Activated CD4-positive, alpha-beta T cell treated with anti-CD3 and anti-CD28 coated beads, Interleukin-2, Interleukin-6, amounts not matched to agents 100 ng/mL and 50 ng/mL, durations not matched to agents 16 hours and 8 hours (primary cell): ENCODE measurements at regions not wholly inside any gene's neighbourhood (a gene's known extent, or its start where the extent isn't known, plus 50 kb on each side); places are given as distances from the start of the nearest gene placed in this dataset.

ENCODE experiments used
- DNase-seq: peaks from one replicate; pipeline ENCODE4 v3.0.0-alpha.2; 2020

DNA sequence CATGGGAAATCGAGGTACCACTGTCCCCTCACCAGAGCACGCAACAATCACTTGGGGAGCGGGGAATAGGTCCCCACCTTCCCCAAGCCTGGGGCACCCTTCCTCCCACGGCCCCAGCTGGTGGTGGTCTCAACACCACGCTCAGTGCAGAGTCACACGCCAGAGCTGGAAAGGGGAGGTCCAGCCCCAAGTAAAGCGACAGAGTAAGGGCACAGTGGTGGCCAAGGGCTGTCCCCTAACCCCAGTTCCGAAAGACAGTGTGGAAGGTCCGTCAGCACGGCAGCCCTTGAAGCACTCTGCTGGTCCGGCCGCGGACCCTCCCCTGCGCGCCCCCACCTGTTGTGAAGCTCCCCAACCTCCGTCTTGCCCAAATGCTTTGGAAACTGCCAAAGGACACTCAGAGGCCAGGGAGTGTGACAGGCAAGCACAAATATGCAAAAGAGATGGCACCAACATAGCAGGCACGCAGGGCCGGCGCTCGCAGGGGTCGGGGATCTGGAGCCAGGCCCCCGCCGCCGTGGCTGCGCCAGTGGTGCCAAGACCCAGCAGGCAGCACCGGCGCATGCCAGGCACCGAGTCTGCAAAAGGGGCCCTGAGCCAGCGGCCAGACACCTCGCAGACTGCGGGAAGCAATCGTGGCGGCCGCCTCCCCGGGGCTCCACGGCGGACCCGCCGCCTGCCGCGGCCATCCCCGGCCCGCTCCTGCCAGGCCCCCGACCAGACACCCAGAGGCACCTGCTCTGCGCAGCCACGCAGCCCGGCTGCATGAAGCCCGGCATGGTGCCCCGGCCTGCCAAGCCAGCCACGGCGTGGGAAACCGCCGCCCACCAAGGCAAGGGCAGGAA lies 51.6 kb upstream of the SRRM3 start:
- no peak for DNase-seq
